SW480 (cell line): ENCODE measurements at regions not wholly inside any gene's neighbourhood (a gene's known extent, or its start where the extent isn't known, plus 50 kb on each side); places are given as distances from the start of the nearest gene placed in this dataset.
A peak's percentile ranks its signal among the peaks of the same experiment; 100 is the strongest.

ENCODE experiments used
- DNase-seq: peaks from one replicate; pipeline ENCODE4 v3.0.0-alpha.2; 2016; ENCODE audit warnings: low spot score

GRCh38 chr5:143663872-143664271, 148.1 kb upstream of the HMHB1 start:
- no peak for DNase-seq

DNA sequence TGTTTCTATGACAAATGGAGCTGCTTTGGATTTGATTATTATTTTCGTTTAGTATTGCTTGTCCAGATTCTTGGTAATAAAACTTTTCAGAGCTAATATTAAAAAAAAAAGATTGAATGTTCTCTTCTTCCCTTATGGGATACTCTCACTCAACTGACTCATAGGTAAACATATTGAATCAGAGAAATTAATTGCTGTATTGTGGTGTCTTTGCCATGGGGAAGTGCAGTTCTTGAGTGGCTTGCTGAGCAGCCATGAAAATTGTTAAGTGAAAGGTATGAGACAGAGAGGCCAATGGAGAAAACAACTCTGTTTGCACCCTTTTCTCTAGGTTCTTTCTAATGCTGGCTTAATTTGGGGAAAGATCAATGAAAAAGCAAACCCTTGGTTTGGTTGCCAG, 149.9 kb upstream of the HMHB1 start:
- no peak for DNase-seq

GRCh38 chr5:143660625-143661024, 151.3 kb upstream of the HMHB1 start:
- DNase-seq = no peak

- DNase-seq = peak; percentile 9
Observed at GRCh38 chr5:143659599-143660238, 152.2 kb upstream of the HMHB1 start.

- no peak for DNase-seq
Observed at GRCh38 chr5:143658956-143659355, 153.0 kb upstream of the HMHB1 start.

- no peak for DNase-seq
Observed at GRCh38 chr5:143657647-143658285, 154.2 kb upstream of the HMHB1 start.

DNA sequence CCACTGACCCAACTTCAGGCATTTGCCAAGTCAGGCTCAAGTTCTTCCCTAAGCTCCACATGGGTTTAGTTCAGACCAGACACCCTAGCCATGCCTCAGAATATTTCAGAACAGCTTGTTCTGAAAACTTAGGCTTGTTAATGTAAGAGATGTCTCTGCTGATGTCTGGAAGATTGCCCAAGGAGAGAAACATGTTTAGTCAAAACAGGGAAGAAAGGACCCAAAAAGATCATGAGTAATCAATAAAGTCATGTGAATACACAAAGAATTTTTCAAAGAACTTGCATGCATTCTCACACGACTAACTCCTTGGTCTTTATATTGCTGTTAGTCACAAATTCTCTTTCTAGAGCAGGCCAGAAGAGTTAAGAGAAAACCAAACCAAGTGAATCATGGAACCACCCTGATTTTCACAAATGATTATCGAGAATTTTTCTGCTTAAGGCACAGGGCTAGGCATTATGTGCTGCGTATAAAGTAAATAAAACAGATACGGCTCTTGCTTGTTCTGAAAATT, 158.1 kb upstream of the HMHB1 start:
- DNase-seq = no peak

DNA sequence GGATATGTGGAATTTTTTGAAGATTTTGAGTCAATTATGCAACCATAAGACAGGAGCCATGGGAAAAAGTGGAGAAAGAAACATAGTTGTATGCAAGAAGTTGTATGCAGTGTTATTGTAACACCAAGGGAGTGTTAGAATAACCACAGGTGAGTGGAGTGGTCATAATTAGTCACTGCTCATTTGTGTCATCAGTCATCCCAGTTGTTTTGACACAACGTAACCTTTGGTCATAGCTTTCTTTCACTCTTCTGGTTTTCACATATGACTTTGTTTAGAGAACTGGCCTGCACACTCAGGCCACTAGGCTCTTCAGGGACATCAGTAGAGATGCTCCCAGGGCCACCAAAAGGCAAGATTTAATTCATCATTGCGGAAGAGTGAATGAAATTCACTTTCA, 158.7 kb upstream of the HMHB1 start:
- DNase-seq = peak; percentile 20

DNA sequence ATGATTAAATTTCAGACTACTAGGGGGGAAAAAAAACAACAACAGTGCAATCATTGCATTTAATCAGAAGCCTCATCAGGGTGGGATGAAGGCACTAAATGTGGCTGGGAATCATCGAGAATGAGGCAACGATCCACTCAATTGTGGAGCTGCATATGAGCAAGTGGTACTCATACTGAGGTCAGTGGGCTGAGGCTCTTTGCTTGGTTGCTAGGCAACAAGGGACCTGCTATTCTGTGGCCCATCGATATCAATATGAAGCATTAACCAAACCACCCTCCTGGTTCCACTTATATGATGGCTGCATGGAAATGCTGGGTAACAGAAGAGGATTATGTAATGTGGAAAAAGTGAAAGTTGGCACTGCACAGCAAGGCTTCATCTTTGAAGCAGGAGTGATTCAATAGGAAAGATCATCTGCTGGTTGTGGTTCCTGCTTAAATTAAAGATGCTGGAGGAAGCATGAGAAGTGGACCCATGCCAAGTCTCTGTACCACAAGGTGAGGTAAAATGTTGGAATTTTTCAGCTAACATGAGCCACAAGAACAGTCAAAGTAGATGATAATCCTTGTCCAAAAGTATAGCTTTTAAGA, 159.8 kb upstream of the HMHB1 start:
- no peak for DNase-seq

DNA sequence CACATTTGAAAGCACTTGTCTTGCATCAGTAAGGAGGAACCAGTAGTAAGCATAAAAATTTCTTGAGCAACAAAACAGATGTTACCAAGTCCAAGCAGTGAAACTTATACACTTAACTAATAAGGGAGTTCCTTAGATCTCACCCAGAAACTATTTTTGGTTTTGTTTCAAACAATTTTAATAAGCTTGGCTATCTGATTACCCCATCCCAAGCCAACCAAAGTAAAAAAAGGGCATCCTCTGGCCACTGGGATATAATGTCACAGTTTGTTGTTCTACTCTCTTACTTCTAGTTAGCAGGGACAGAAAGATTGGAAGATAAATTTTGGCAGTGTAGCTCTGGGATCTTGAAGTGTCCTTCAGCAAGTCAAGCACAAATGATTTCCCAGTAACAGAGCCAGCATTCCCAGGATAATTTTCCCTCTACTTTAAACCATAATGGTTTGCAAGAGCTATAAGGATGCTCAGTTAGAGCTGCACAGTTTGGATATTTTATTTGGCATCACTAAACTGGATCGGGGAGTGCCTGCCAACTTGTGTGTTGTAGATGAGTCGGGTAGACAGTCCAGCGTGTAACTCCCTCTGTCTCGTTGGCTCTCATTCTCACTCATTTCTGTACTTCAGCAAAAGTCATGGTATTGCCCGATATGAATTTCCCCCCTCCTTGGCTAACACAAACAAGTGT, 161.9 kb upstream of the HMHB1 start:
- DNase-seq = no peak

- DNase-seq = no peak
Observed at GRCh38 chr5:143648696-143649095, 163.3 kb upstream of the HMHB1 start.

DNA sequence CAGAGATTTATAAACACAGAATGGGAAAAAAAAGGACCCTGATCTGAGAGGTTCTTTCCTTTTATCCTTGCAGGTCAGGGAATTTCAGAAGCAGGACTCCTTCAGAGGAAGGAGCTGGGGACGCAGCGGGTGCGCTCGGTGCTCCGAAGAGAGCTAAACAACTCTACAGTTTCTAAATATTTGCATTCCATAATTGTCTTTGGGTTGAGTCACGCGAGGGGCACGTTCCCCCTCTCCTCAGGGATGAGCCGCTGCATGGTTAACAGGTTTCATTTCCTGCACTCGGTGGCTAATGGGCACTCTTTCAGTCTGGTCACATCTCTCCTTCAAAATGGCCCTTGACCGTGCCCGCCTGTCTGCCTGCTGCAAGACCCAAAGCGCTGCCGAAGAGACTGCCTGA, 165.0 kb upstream of the HMHB1 start:
- DNase-seq = no peak

GRCh38 chr5:143645356-143645755, 166.6 kb upstream of the HMHB1 start:
- no peak for DNase-seq

DNA sequence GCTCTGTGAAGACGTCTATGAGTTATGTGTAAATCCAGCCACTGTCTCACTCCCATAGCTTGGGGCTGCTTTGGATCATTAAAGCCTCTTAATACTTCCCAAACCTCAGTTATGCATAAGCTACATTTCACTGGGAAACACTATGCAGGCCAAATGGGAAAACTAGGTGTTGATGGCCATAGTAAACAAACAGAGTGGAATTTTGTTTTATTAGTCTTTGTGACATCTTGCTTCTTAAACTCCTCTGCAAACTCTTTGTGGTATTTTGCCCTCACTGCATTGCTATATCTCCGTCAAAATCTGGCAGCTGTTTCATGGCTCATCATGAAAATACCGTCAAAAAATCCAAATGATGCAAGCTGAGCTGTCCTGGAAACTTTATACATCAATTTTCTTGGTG, 167.2 kb upstream of the HMHB1 start:
- no peak for DNase-seq

GRCh38 chr5:143642791-143643190, 169.2 kb upstream of the HMHB1 start:
- no peak for DNase-seq

DNA sequence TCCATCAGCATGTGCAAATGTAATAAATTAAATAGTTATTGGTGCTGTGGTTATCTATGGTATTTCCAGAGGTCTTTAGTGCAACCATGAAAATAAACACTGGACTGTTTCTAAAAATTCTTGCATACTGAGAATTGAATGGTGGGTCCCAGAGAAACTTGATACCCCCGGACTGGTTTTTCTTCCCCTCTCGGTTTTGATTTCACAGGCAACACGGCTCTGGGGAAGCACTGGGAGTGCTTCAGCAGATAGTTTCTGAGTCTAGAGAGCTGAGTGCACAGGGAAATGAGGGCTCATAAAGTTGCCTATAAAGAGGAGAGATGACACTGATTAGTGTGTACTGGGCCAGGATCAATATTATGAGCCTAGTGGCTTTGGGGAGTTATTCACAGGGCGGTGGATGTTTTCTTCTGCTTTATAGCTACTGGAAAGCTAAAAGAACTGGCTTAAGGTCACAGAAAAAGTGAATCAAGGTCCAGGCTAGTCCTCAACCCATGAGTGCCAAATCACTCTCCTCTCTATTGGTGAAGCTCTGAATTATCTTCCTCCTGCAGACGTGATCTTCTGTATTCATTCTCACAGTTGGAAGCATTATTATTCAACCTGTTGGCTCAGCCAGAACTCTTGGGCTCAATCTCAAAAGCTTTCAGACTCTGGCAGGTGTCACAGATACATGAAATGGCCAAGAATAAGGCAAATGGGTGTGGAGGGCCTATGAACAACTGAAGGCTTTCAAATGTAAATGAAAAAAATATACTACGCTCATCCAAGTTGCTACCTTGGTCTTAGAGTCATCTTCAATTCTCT, 170.2 kb upstream of the HMHB1 start:
- no peak for DNase-seq

DNA sequence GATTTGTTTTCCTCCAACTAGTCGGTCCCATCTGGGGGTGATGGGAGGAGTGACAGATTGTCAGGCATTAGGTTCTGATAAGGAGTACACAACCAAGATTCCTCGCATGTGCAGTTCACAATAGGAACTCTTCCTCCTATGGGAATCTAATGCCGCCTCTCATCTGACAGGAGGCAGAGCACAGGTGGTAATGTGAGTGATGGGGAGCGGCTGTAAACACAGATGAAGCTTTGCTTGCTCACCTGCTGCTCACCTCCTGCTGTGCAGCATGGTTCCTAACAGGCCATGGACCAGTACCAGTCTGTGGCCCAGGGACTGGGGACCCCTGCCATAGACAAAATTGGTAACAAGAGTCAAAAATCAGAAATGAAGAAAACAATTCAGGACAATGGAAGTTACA, 173.3 kb upstream of the HMHB1 start:
- no peak for DNase-seq

DNA sequence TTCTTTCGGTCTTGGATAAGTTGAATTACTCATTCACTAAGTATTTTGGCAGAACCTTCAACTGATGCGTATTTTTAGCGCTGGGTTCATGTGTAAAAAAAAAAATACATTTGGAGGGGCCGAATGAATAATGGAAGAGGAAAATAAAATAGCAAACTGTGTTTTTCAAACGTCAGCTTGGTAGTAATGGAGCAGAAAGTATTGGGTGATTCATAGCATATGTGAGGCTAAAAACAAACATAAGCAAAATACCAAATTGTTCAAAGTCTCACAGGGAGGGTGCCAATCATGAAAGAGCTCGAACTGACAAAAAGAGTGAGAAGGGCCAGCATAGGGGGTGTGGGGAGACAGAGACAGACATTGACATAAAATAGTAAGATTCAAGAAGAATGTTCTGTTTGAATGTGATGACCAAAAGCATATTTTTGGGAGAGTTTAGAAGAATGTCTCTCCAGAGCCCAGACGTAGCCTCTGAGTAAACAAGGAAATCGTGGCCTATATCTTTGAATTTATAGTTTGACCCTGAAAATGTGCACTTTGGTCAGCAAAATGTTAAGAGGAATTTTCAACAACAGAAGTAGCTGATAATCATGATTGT, 174.9 kb upstream of the HMHB1 start:
- no peak for DNase-seq

- no peak for DNase-seq
Observed at GRCh38 chr5:143635888-143636287, 176.1 kb upstream of the HMHB1 start.

DNA sequence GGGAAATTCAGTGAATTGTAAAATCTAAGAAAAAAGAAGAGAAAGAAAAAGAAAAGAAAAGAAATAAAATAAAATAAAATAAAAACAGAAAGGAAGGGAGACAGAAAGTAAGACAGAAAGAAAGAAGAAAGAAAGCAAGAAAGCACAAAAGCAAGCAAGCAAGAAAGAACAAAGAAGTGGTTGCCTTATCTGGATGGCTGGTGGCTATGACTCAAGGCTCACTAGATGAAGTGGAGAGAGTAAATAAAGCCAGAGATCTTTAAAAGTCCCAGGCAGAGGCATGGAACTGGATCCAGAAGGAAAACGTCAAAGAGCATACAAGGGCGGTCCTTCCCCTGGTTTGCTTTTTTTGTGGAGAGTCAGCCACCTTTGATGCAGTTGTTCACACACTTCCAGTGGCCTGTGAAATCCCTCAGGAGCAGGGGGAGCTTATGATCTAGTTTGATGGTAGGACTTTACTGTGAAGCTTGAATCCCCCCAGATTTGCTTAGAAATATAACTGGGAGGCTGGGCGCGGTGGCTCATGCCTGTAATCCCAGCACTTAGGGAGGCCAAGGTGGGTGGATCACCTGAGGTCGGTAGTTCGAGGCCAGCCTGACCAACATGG, 176.7 kb upstream of the HMHB1 start:
- DNase-seq = no peak

DNA sequence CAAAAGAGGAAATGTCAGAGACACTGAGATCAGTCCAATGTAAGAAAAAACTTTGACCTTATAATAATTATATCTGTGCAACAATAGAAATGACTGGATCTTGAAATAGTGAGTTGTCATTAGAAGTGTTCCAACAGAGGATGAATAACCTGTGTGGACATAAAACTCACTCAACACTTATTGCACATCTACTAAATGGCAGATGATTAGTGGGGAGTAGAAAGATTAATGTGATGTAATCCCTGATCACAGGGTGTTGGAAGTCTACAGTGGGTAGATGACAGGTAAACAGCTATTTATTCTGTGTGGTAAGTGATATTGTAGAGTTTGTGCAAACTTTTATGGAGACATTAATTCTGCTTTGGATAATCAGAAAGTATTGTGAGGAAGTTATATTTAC, 177.3 kb upstream of the HMHB1 start:
- DNase-seq = no peak
